NCI-H2227 treated with DMSO at 0.1 percent for 48 hours (cell line): ENCODE measurements at regions not wholly inside any gene's neighbourhood (a gene's known extent, or its start where the extent isn't known, plus 50 kb on each side); places are given as distances from the start of the nearest gene placed in this dataset.
"Not testable (repeated sequence)": the region's sequence is repeated elsewhere in the genome, so short reads cannot be mapped to it uniquely, and the experiment has no call there.

ENCODE experiments used
- DNase-seq: peaks from one replicate; lab custom pipeline; 2025; lab: John Stamatoyannopoulos, UW

DNA sequence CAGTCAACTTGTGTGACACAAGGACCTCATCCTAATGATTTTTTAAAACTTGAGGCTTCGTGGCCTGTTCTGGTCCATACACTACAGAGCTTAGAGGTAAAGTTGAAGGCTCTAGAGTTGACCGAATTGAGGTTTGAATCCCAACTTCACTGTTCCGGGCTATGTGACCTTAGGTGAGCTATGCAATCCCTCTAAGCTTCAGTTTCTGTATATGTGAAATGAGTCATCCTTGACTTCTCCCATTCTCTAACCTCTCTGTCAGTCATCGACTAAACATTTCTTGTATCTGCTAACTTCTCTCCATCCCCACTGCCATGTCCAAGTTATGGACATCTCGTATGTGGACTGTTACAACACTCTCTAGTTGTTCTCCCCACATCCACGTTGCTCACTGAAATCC lies 178.2 kb upstream of the TMEM45B start:
- DNase-seq = no peak

DNA sequence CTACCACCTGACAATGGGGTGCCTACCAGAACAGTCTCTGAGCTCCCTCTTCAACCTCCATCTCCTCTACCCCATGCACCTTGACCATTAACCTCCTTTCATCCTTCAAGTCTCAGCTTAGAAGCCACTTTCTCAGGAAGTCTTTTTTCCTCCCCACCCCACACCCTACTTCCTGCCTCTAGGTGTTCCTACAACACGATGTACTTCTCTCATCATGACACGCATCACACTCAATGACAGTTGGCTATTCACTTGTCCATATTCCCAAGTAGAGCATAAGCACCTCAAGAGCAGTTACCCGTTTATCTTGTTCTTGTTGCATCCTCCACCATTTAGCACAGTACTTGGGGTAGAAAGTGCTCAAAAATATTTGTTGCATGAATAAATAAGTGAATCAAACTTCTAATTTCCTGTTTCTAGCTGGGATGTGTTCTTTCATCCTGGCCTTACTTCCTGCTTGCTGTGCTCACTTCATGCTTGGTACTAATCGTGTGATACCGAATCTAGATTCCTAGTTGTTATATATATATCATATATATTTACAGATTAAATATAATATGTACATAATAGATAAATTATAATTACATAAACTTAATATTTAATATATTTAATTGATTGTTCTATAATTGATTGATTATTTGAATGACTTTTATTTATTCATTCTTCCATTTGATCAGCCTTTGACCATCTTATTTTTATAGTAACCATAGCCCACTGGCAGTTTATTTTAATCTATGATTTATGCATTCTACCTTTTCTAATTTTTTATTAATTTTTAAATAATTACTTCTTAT lies 177.5 kb upstream of the TMEM45B start:
- no peak for DNase-seq

DNA sequence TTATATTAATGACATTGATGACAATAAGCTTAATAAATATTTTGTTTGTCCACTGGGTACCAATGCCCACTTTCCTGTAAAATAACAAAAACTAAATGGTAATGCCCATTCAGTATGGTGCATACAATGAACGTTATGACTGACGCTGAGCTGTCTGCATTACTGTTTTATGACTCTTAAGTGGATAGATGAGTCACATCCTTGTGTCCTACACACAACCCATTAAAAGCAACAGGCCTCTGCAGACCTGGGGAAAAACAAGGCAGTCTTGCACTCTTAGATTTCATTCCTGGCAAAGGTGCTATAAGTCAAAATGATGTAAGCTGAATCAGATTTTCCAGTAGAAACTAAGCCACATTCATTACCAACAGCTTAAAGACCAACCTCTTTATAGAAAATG lies 176.3 kb upstream of the TMEM45B start:
- no peak for DNase-seq

DNA sequence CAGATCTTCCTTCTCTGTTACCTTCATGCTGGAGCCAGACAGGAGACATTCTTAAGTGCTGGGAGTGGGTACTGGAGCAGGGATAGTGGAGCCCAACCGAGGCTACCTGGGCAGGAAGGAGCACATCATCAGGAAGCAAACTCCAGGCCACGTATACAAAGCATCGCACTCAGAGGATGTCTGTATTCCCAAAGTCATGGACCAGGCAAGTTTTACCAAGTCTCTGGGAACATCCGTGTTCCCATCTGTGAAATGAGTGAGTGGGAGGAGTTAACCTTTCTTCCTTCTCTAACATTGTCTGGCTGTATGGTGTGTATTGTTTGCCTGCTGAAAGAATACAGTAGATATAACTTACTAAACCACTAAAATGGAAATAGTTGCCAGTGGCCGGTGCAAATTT lies 175.0 kb upstream of the TMEM45B start:
- no peak for DNase-seq

DNA sequence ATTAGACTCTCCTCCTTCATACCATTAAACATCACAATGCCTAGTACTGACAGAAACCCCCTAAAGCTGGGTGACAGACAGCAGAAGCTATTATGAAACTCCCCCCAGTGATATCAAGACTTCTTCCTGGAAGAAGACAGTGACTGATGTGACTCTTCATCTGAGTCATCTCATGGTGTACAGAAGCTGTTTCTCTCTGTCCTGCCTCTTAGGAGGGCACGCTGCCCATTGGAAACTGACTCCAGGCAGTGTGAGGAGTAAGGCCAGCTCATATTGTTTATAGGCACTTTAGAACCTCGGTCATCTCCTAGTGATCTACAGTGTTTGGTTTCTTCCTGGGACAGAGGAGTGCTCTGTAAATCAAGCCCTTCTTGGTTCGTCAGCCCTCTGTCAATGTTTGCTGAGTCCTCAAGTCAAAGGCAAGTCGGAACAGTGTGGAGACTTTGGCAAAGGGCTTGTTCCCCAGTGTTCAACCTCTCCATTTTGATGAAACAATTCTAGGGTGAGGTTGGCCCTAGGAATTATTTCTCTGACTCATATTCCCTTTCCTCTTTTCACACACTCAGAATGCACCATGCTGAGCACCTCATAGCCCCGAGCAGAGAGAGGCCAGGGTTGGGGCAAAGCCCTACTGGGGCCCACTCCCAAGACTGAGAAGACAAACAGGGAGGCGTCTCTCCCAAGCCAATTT lies 172.5 kb upstream of the TMEM45B start:
- DNase-seq = no peak

DNA sequence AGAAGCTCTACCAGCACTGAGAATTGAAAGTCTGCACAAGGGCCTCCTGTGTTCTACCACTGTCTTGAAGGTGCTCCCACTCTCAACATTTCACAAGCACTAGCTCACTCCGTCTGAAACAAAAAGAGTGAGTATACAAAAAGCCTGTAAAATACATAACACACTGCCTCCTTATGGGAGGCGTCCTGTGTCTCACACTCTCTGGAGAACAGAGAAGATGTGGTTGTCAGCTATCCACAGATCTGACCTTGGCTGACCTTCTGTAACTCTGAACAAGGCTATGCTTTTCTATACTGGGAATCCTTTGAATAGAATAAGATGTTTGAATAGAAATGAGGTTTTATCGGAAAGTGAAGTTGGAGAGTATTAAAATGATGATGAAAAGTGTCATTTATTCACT lies 171.3 kb upstream of the TMEM45B start:
- DNase-seq = no peak

DNA sequence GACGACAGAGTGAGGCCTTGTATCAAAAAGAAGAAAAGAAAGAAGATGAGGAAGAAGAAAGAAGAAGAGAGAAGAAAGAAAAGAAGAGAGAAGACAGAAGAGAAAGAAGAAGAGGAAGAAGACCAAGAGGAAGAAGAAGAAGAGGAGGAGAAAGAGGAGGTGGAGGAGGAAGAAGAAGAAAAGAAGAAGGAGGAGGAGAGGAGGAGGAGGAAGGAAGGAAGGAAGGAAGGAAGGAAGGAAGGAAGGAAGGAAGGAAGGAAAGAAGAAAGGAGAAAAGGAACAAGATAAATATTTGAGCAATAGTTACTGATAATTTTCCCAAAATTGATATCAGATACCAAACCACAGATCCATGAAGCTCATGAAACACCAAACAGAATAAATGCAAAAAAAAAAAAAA lies 169.7 kb upstream of the TMEM45B start:
- no peak for DNase-seq

DNA sequence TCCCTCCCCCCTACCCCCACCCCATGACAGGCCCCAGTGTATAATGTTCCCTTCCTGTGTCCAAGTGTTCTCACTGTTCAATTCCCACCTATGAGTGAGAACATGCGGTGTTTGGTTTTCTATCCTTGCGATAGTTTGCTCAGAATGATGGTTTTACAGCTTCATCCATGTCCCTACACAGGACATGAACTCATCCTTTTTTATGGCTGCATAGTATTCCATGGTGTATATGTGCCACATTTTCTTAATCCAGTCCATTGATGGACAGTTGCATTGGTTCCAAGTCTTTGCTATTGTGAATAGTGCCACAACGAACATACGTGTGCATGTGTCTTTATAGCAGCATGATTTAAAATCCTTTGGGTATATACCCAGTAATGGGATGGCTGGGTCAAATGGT lies 165.6 kb upstream of the TMEM45B start:
- DNase-seq = not testable (repeated sequence)

DNA sequence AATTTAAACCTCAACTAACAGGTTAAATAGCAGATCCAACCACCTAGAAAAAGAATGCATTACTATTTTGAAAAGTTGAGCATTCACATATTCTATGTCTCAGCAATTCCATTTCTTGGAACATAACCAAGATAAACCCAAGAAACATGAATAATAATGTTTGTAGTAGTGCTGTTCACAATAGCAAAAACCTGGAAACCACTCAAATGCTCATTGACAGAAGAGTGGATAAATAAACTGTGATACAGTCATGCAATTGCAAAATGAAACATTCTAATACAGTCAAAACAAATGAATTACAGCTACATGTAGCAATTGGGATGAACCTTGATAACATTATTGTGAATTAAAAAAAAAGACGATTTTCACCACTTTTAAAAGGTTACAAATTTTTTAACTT lies 162.8 kb upstream of the TMEM45B start:
- DNase-seq = no peak

DNA sequence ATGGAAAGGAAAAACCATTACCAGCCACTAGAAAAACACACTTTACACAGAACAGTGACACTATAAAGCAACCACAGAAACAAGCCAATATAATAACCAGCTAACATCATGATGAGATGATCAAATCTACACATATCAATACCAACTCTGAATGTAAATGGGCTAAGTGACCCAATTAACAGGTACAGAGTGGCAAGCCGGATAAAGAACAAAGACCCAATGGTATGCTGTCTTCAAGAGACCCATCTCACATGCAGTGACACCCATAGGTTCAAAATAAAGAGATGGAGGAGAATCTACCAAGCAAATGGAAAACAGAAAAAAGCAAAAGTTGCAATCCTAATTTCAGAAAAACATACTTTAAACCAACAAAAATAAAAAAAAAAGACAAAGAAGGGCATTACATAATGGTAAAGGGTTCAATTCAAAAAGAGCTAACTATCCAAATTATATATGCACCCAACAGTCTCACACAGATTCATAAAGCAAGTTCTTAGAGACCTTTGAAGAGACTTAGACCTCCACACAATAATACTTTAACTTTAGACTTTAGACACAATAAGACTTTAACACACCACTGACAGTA lies 160.3 kb upstream of the TMEM45B start:
- no peak for DNase-seq

DNA sequence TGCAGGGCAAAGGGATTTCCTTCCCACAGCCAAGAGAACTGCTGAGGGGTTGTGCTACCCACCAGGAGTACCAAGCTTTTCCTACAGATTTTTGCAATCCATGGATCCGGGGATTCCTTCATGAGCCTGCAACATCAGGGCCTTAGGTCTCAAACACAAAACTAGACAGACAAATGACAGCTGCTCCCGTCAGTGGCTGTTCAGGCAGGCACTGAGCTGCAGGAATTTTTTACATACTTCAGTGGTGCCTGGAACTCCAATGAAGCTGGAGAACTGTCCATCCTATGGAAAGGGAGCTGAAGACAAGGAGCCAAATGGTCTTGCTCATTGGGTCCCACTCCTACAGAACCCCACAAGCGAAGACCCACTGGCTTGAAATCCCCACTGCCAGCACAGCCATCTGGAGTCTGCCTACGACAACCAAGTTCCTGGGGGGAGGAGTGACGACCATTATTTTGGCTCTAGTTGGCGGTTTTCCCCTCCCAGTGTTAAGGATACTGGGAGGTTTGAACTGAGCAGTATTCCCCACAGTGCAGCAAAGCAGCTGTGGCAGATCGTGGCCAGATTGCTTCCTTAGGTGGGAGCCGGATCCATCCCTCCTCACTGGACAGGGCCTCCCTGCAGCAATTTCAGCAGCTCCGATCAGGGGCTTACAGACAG lies 157.7 kb upstream of the TMEM45B start:
- no peak for DNase-seq

DNA sequence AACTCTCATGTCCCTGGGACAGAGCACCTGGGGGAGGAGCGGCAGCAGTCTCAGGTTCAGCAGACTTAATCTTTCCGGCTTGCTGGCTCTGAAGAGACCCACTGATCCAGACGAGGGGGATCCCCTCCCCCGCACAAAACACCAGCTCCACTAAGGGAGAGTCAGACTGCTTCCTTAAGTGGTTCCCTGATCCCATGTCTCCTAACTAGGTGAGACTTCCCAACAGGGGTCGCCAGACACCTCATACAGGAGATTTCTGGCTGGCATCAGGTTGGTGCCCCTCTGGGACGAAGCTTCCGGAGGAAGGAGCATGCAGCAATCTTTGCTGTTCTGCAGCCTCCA lies 157.2 kb upstream of the TMEM45B start:
- no peak for DNase-seq

DNA sequence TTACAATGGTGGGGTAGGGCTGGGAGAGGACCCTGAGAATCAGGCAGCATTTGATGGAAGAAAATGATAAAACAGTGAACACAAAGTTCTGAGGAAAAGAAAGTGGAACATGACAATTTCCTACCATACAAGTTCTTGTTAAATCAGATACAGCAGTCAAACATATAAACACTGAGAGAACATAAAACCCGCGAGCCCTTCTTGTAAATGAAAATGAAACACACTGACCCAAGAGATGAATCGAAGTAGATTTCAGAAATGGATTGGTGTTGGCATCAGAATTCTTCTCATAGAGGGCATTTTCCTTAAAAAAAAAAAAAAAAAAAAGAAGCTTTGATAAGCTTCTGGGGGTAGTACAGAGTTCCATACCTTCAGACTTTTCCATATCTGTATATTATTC lies 134.7 kb upstream of the TMEM45B start:
- no peak for DNase-seq

DNA sequence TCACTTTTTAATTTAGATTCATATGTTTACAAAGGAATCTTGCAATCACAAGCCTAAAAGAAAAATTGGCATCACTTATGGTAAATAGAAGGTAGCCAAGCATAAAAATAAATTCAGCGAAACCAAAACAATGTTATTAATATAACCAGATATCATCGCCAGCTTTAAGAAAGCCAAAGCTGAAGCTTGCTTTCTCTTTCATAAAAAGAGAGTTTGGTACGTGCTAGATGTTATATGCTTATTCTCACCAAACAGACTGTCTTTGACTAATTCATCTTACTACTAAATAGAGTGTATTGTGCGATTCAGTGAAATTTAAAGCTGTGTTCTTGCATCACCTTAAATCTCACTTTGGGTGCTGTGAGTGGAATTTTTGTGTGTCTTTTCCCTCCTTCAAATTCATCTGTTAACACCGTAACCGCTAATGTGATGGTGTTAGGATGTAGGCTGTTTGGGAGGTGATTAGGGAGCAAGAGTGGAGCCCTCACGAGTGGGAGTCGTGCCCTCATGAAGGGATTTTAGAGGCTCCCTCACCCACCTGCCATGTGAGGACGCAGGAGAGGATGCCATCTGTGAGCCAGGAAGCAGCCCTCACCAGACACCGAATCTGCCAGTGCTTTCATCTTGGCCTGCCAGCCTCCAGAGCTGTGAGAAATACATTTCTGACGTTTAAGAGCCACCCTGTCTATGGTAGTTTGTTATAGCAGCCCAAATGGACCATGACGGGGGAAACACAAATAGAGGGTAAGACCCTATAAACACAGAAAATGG lies 134.1 kb upstream of the TMEM45B start:
- DNase-seq = no peak

DNA sequence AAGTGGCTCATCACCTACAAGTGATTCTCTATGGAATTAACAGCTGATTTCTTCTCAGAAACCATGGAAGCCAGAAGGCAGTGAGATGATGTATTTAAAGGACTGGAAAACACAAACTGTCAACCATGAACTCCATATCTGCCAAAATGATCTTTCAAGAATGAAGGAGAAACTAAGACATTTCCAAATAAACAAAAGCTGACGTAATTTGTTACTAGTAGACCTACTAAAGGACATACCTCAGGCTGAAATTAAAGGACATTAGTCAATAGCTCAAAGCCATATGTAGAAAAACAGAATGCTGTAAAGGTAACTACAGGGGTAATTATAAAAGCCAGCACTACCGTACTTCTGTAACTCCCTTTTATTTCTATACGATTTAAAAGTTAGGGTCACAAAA lies 129.4 kb upstream of the TMEM45B start:
- DNase-seq = no peak

DNA sequence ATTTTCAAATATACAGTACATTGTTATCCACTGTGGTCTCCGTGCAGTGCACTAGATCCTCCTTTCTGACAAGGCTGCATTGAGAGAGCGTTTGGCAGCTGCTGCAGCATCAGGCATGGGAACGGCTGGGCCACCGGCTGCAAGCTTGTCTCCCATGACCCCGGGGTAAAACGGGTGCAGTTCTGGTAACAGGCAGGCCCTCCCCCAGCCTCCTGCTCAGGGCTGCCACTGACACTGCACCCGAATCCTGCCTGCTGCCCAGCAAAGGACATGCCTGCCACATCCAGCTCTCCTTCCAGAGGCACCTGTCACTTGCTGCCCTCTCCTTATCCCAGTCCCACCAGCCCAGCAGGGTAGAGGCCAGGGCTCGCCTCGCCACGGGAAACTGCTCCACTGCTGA lies 124.5 kb upstream of the TMEM45B start:
- no peak for DNase-seq

DNA sequence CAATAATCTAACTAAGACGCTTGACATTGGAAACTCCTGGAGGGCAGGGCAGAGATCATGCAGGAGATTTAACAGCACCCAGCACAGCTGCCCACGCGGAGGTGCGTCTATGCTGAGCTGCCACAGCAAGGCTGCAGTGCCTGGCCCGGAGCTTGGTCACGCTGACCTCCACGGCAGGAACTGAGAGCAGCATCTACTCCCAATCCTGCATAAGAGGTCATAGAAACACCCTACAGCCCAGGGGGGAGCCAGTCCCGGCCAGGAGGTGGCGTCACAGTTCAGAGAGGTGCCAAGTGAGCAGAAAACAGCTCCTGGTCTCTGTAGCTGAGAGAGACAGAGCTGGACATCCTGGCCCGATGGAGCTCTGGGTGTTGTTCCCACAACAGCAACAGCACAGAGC lies 121.1 kb upstream of the TMEM45B start:
- no peak for DNase-seq

DNA sequence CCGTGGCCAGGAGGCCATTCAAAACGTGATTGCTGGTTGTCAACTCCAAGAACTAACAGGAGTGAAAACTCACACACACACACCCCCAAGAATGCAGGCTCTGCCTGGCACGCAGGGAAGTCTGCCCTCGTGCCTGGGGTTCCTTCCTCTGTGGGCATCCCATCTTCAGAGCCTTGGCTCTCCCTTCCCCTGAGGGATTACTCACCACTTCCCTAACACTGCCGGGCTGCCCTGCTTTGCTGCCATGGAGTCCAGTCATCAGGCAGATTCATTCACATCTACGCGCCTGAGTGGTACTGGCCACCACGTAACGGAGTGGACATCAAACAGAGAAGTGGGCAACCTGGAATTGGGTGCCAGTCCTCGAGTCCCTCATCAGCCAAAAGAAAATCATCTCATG lies 120.7 kb upstream of the TMEM45B start:
- DNase-seq = no peak

DNA sequence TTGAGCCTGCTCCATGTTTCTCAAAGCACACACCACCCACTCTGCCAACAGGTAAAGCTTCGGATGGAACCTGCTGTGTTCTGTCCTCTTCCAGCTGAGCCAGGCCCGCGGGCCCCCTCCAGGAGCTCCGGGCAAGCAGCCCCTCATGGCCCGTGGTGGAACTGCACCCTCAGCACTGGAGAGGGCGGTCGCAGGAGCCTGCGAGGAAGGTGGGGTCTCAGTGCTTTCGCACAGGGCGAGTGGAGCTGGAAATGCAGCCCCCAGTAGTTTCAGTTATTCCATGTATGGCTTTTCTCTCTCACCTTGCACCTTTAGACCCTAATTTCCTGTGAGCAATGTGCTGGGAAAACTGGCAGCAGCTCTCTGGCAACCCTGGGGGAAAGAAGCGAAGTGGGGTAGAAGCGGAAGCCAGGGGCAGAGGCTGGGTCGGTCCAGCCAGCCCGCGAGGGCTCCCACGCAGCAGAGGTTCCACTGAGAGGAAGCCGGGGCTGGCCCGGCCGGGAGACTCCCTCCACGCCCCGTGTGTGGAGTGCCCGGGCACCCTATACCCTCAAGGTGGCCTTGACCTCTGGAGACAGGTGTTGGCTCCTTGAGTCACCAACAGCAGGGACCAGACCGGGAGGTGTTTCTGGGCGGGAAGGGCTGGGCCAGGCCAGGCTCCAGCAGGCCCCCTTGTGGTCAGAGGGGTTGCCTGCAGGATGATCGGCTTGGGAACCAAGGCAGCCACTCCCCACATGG lies 119.9 kb upstream of the TMEM45B start:
- peak; percentile 2 for DNase-seq

DNA sequence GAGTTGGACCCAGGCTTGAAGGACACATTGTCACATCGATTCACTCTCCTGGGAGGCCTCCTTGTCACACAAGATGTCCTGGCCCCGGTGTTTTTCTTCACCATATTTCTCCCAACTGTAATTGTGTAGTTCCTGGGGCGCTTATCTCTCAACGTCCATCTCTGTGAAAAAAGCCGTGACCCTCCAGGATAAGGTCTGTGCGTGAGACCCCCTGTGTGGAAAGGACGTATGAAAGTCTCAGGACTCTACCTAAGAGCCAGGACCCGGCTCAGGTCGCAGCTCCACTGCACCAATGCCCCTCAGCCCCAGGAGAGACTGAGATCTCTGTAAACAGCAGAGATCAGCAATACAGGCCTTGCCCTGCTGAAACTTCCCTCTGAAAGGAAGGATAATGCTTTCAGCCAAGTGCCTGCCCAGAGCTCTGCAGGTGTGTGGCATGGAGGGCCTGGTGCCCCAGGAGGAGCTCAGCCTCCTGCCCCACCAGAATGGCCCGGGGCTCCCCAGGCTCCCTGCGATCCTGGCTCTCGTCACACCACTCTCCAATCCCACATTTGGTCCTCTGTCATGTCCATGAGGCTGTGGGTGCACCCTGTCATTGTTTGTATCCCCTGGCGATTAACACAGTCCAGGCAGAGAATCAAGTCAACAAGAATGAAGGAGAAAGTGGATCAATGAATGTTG lies 119.2 kb upstream of the TMEM45B start:
- DNase-seq = no peak

DNA sequence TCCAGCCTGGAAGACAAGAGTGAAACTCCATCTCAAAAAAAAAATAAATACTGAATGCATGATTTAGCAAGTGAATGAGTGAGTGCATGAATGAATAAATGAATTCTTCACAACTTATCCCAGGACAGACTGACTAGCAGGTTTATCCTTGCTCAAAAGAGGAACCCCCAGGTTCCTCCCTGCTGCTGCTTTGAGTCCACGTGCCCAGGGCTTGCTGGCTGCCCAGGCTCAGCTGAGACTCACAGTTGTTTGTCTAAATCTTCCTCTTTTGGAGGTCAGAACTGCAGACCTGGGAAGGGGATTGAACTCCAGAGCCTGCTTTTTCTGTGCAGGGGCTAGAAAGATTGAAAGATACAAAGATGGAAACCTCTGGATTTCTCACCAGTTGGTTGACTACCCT lies 117.4 kb upstream of the TMEM45B start:
- no peak for DNase-seq
